GDM1 (cell line): ENCODE measurements at regions not wholly inside any gene's neighbourhood (a gene's known extent, or its start where the extent isn't known, plus 50 kb on each side); places are given as distances from the start of the nearest gene placed in this dataset.
"Not testable (repeated sequence)": the region's sequence is repeated elsewhere in the genome, so short reads cannot be mapped to it uniquely, and the experiment has no call there.

Source experiments
- DNase-seq: peaks from one replicate; lab custom pipeline; 2025; lab: John Stamatoyannopoulos, UW

GRCh38 chr4:170698334-170698733 is 608.6 kb upstream of the AADAT start:
- no peak for DNase-seq

- DNase-seq = no peak
Measured at GRCh38 chr4:170697845-170698244, 608.1 kb upstream of the AADAT start.

GRCh38 chr4:170697045-170697444 is 607.3 kb upstream of the AADAT start:
- DNase-seq = no peak

- no peak for DNase-seq
Measured at GRCh38 chr4:170691168-170691567, 601.4 kb upstream of the AADAT start.

- no peak for DNase-seq
Measured at GRCh38 chr4:170687751-170688150, 598.0 kb upstream of the AADAT start.

GRCh38 chr4:170685701-170686100 is 595.9 kb upstream of the AADAT start:
- not testable (repeated sequence) for DNase-seq

GRCh38 chr4:170682558-170683294 is 593.0 kb upstream of the AADAT start:
- DNase-seq = no peak

- DNase-seq = not testable (repeated sequence)
Measured at GRCh38 chr4:170682087-170682486, 592.3 kb upstream of the AADAT start.

GRCh38 chr4:170675568-170676262 is 586.0 kb upstream of the AADAT start:
- DNase-seq = no peak

GRCh38 chr4:170674176-170674575 is 584.4 kb upstream of the AADAT start:
- DNase-seq = no peak

GRCh38 chr4:170672381-170672965 is 582.7 kb upstream of the AADAT start:
- DNase-seq = no peak

- DNase-seq = no peak
Measured at GRCh38 chr4:170671171-170671570, 581.4 kb upstream of the AADAT start.

- no peak for DNase-seq
Measured at GRCh38 chr4:170667814-170668213, 578.1 kb upstream of the AADAT start.

- DNase-seq = no peak
Measured at GRCh38 chr4:170666909-170667308, 577.2 kb upstream of the AADAT start.

- DNase-seq = no peak
Measured at GRCh38 chr4:170662250-170662649, 572.5 kb upstream of the AADAT start.

- no peak for DNase-seq
Measured at GRCh38 chr4:170657761-170658160, 568.0 kb upstream of the AADAT start.

- DNase-seq = no peak
Measured at GRCh38 chr4:170656506-170656905, 566.8 kb upstream of the AADAT start.

GRCh38 chr4:170652571-170652970 is 562.8 kb upstream of the AADAT start:
- DNase-seq = no peak

GRCh38 chr4:170651786-170652185 is 562.0 kb upstream of the AADAT start:
- no peak for DNase-seq

- no peak for DNase-seq
Measured at GRCh38 chr4:170627418-170627817, 537.7 kb upstream of the AADAT start.

- no peak for DNase-seq
Measured at GRCh38 chr4:170623899-170624298, 534.1 kb upstream of the AADAT start.

- no peak for DNase-seq
Measured at GRCh38 chr4:170610434-170610833, 520.7 kb upstream of the AADAT start.

GRCh38 chr4:170599894-170600293 is 510.1 kb upstream of the AADAT start:
- no peak for DNase-seq
